Activated CD4-positive, alpha-beta memory T cell treated with anti-CD3 and anti-CD28 coated beads, Interleukin-2, amount 10 ng/mL, durations not matched to agents 7 days and 5 days (primary cell): ENCODE measurements at regions not wholly inside any gene's neighbourhood (a gene's known extent, or its start where the extent isn't known, plus 50 kb on each side); places are given as distances from the start of the nearest gene placed in this dataset.
"Not testable (repeated sequence)": the region's sequence is repeated elsewhere in the genome, so short reads cannot be mapped to it uniquely, and the experiment has no call there.

ENCODE experiments used
- CTCF ChIA-PET: fragments of 350-600 bp; sonication (Branson Sonifier 250); formaldehyde crosslinking; loops from one replicate; lab custom pipeline; 2021; ENCODE audit warnings: antibody characterized with exemption, inconsistent platforms; lab: Charles Lee
- POLR2A ChIA-PET: fragments of 350-600 bp; sonication (Branson Sonifier 250); formaldehyde crosslinking; loops from one replicate; lab custom pipeline; 2021; ENCODE audit warnings: antibody characterized with exemption; lab: Charles Lee
- DNase-seq: peaks from one replicate; pipeline ENCODE4 v3.0.0-alpha.2; 2020
- H3K27ac Mint-ChIP-seq: one replicate; pipeline ENCODE4 v1.8.0; 2021; ENCODE audit warnings: mild to moderate bottlenecking, mixed read lengths
- H3K27me3 Mint-ChIP-seq: one replicate; pipeline ENCODE4 v1.8.0; 2021; ENCODE audit warnings: mixed read lengths
- H3K36me3 Mint-ChIP-seq: one replicate; pipeline ENCODE4 v1.8.0; 2021; ENCODE audit warnings: low read depth, mixed read lengths
- H3K4me1 Mint-ChIP-seq: one replicate; pipeline ENCODE4 v1.8.0; 2021; ENCODE audit warnings: mixed read lengths
- H3K4me3 Mint-ChIP-seq: one replicate; pipeline ENCODE4 v1.8.0; 2021; ENCODE audit warnings: mild to moderate bottlenecking, mixed read lengths
- H3K9me3 Mint-ChIP-seq: one replicate; pipeline ENCODE4 v1.8.0; 2021; ENCODE audit warnings: mixed read lengths

DNA sequence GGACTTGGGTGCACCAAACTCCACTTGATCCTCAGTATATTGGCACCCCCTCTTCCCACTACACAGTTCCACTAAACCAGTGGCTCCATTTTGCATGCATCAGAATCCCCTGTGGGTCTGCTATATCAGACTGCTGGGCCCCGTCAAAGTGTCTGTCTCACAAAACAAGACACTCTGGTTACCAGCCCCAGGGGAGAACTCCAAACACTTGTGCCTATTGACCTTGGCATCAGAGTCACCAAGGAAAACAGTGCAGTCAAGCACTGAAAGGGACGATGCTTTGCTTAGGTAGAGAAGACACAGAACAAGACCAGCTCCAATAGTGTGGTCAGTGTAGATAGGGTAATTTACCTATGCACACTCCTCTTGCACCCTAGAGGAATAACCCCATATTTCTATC, 205.8 kb upstream of the RAI14 start:
- H3K27ac Mint-ChIP-seq: no peak overlapping the region
- H3K4me3 Mint-ChIP-seq: no peak overlapping the region
- no peaks in the 10 kb centered on the region for H3K36me3 Mint-ChIP-seq
- no peak for DNase-seq
- no peaks in the 10 kb centered on the region for H3K9me3 Mint-ChIP-seq
- H3K27me3 Mint-ChIP-seq: peaks cover 4% of the 10 kb centered on the region
- ChIA-PET CTCF (no interaction called here), POLR2A (no interaction called here)
- H3K4me1 Mint-ChIP-seq: no peaks in the 10 kb centered on the region

DNA sequence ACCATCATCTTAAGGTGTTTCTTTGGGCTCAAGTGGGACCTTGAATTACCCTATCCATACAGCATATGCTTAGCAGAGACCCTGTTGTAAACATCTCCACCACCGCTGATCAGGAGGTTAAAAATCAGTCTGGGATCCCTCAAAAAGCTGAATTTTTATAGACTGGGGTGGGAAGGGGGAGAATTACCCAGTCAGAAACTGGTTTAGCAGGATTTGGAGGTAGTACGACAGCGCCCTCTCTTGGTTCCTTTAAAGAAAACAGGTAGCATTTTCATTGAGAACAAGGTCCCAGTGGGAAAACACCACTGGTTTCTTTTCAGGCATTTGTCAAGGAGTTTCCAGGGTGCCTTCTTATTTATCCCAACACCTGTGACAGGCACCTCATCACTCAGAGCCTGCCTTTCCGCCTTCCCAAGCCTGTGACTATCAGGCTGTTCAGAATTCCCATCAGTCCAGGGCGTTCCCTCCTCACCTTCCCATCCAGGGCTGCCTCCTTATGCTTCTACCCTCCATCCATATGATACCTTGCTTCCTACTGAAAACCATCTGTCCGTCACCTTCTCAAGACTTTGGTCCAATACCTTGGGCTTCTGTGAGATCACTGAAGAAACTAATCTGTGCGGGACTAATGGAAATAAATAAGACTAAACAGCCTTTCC, 203.8 kb upstream of the RAI14 start:
- Mint-ChIP-seq H3K9me3 (no peaks in the 10 kb centered on the region), H3K36me3 (no peaks in the 10 kb centered on the region), H3K4me1 (no peaks in the 10 kb centered on the region), H3K27ac (no peak overlapping the region), H3K27me3 (peaks cover 5% of the 10 kb centered on the region), H3K4me3 (no peak overlapping the region)
- ChIA-PET CTCF (no interaction called here), POLR2A (no interaction called here)
- no peak for DNase-seq

GRCh38 chr5:34455098-34455497, 201.0 kb upstream of the RAI14 start:
- peaks cover 7% of the 10 kb centered on the region for H3K27me3 Mint-ChIP-seq
- POLR2A ChIA-PET: no interaction called here
- no peak overlapping the region for H3K27ac Mint-ChIP-seq
- no peaks in the 10 kb centered on the region for H3K36me3 Mint-ChIP-seq
- H3K4me1 Mint-ChIP-seq: no peaks in the 10 kb centered on the region
- no peak for DNase-seq
- no peaks in the 10 kb centered on the region for H3K9me3 Mint-ChIP-seq
- CTCF ChIA-PET: no interaction called here
- no peak overlapping the region for H3K4me3 Mint-ChIP-seq

GRCh38 chr5:34459908-34460307, 196.2 kb upstream of the RAI14 start:
- POLR2A ChIA-PET: no interaction called here
- H3K27me3 Mint-ChIP-seq: peaks cover 4% of the 10 kb centered on the region

DNA sequence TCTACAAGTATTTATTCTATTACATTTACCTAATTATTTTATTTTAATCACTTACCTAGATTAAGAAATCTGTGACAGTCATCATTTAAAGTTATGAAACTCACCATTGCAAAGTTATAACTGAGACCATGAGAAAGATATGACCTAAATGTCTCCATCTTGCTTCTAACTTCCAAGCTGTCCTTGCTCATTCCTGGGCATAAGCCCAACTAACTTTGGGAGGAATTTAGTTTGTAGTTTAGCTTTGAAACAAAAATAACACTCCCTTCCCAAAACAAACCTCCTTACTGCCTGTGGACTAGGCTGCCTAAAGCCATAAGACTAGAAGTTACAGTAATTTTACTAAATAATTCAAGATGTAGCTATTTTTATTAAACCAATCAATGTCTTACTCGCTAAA, 195.6 kb upstream of the RAI14 start:
- H3K36me3 Mint-ChIP-seq: no peaks in the 10 kb centered on the region
- H3K27ac Mint-ChIP-seq: no peak overlapping the region
- H3K4me1 Mint-ChIP-seq: peaks cover 8% of the 10 kb centered on the region
- ChIA-PET CTCF (interaction anchor here (1.5 kb wide), 1 partner anchor 15 kb away, joined by 7 read pairs; no protein-coding TSS in a partner anchor), POLR2A (no interaction called here)
- peaks cover 4% of the 10 kb centered on the region for H3K27me3 Mint-ChIP-seq
- H3K9me3 Mint-ChIP-seq: peaks cover 4% of the 10 kb centered on the region
- no peak overlapping the region for H3K4me3 Mint-ChIP-seq
- DNase-seq: no peak

More at GRCh38 chr5:34459908-34460307, 196.2 kb upstream of the RAI14 start:
- DNase-seq: no peak
- Mint-ChIP-seq H3K9me3 (peaks cover 4% of the 10 kb centered on the region), H3K36me3 (no peaks in the 10 kb centered on the region), H3K4me3 (no peak overlapping the region), H3K4me1 (peaks cover 5% of the 10 kb centered on the region), H3K27ac (no peak overlapping the region)
- CTCF ChIA-PET: interaction anchor here (1.5 kb wide), 1 partner anchor 16 kb away, joined by 7 read pairs; no protein-coding TSS in a partner anchor

- Mint-ChIP-seq H3K4me1 (peaks cover 24% of the 10 kb centered on the region), H3K4me3 (no peak overlapping the region), H3K27me3 (peaks cover 6% of the 10 kb centered on the region), H3K36me3 (no peaks in the 10 kb centered on the region), H3K27ac (no peak overlapping the region), H3K9me3 (peaks cover 4% of the 10 kb centered on the region)
- ChIA-PET POLR2A (no interaction called here), CTCF (interaction anchor here (0.6 to 1.7 kb wide), 3 partner anchors 10 to 466 kb away, joined by 4 to 5 read pairs (median 4); no protein-coding TSS in a partner anchor)
- DNase-seq: no peak
Measured at GRCh38 chr5:34464829-34465228, 191.3 kb upstream of the RAI14 start.

DNA sequence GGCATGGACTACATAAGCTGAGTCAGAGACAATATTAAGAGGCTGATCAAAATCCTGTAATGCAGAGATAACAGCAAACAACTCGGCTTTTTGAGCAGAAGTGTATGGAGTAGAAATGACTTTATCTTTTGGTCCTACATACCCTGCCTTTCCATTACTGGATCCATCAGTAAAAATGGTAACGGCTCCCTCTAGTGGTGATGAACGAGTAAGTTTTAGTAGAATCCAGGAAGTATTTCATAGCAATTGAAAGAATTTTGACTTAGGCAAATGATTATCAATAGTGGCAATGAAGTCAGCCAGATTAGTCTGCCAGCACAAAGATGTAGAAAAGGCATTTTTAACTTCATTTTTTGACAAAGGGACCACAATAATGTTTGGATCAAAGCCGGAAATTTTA, 190.8 kb upstream of the RAI14 start:
- H3K9me3 Mint-ChIP-seq, H3K27ac Mint-ChIP-seq, H3K4me3 Mint-ChIP-seq, POLR2A ChIA-PET, H3K36me3 Mint-ChIP-seq, DNase-seq, H3K27me3 Mint-ChIP-seq: not testable (repeated sequence)
- CTCF ChIA-PET: interaction anchor here (0.6 to 1.7 kb wide), 3 partner anchors 9 to 467 kb away, joined by 4 to 5 read pairs (median 4); no protein-coding TSS in a partner anchor
- H3K4me1 Mint-ChIP-seq: peaks cover 24% of the 10 kb centered on the region

GRCh38 chr5:34466519-34467388, 189.4 kb upstream of the RAI14 start:
- DNase-seq, H3K4me3 Mint-ChIP-seq, H3K27ac Mint-ChIP-seq, H3K27me3 Mint-ChIP-seq, H3K9me3 Mint-ChIP-seq, POLR2A ChIA-PET, H3K36me3 Mint-ChIP-seq, CTCF ChIA-PET: not testable (repeated sequence)
- peaks cover 22% of the 10 kb centered on the region for H3K4me1 Mint-ChIP-seq

GRCh38 chr5:34467436-34467835, 188.7 kb upstream of the RAI14 start:
- no peak overlapping the region for H3K27ac Mint-ChIP-seq
- no peak overlapping the region for H3K4me3 Mint-ChIP-seq
- peaks cover 22% of the 10 kb centered on the region for H3K4me1 Mint-ChIP-seq
- CTCF ChIA-PET: no interaction called here
- no peaks in the 10 kb centered on the region for H3K36me3 Mint-ChIP-seq
- POLR2A ChIA-PET: no interaction called here
- H3K27me3 Mint-ChIP-seq: peaks cover 6% of the 10 kb centered on the region
- no peak for DNase-seq
- H3K9me3 Mint-ChIP-seq: no peaks in the 10 kb centered on the region

- CTCF ChIA-PET: not testable (repeated sequence)
Measured at GRCh38 chr5:34467984-34468383, 188.1 kb upstream of the RAI14 start.

GRCh38 chr5:34469971-34470370, 186.2 kb upstream of the RAI14 start:
- peaks cover 19% of the 10 kb centered on the region for H3K4me1 Mint-ChIP-seq
- H3K27ac Mint-ChIP-seq: no peak overlapping the region
- no peaks in the 10 kb centered on the region for H3K36me3 Mint-ChIP-seq
- POLR2A ChIA-PET: no interaction called here
- no peaks in the 10 kb centered on the region for H3K9me3 Mint-ChIP-seq
- DNase-seq: no peak
- H3K27me3 Mint-ChIP-seq: peaks cover 6% of the 10 kb centered on the region
- CTCF ChIA-PET: interaction anchor here (1.1 kb wide), 1 partner anchor 16 kb away, joined by 3 read pairs; no protein-coding TSS in a partner anchor
- H3K4me3 Mint-ChIP-seq: no peak overlapping the region

More at GRCh38 chr5:34467984-34468383, 188.1 kb upstream of the RAI14 start:
- peaks cover 22% of the 10 kb centered on the region for H3K4me1 Mint-ChIP-seq
- H3K27ac Mint-ChIP-seq, POLR2A ChIA-PET, H3K9me3 Mint-ChIP-seq, H3K4me3 Mint-ChIP-seq, DNase-seq, H3K27me3 Mint-ChIP-seq, H3K36me3 Mint-ChIP-seq: not testable (repeated sequence)

DNA sequence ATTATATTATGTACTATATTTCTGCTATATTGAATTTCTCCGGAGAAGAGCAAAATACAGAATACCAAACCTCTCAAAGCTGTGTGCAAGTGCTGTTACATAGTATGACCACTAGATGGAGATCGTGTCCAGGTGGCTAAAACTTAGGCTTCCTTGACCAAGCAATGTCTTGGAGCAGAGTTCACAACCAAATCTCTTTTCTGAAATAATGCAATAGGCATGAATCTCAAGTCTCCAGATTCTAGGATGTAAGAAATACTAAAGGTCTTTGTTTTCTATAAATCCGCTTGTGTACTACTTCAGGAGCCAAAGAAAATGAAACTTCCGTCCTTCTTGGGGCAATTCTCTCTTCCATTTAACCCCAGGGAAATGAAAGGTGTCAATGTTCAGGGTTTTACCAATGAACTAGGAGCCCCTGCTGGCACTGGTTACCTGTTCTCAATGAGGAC, 181.5 kb upstream of the RAI14 start:
- Mint-ChIP-seq H3K36me3 (no peaks in the 10 kb centered on the region), H3K27ac (no peak overlapping the region), H3K27me3 (peaks cover 12% of the 10 kb centered on the region), H3K4me3 (no peak overlapping the region), H3K9me3 (no peaks in the 10 kb centered on the region), H3K4me1 (no peaks in the 10 kb centered on the region)
- CTCF ChIA-PET: interaction anchor here (0.6 to 2.7 kb wide), 8 partner anchors 10 to 530 kb away, joined by 3 to 8 read pairs (median 4); partner anchors contain the start of genes BRIX1 and RAD1
- POLR2A ChIA-PET: no interaction called here
- no peak for DNase-seq
